ENCODE measurements at regions not wholly inside any gene's neighbourhood (a gene's known extent, or its start where the extent isn't known, plus 50 kb on each side); places are given as distances from the start of the nearest gene placed in this dataset.

GRCh38 chr1:199298825-199299224 is 660.0 kb downstream of the PTPRC start:
- Histone ChIP-seq H3K36me3 (no peaks in the 10 kb centered on the region), H3K27ac (no peak overlapping the region), H3K9me3 (ENCODE audit: severe bottlenecking) (no peaks in the 10 kb centered on the region), H3K4me3 (ENCODE audit: low read depth, low read length) (no peak overlapping the region), H3K27me3 (ENCODE audit: insufficient read depth, low read depth, severe bottlenecking) (no peaks in the 10 kb centered on the region)
- DNase-seq = no peak
- TF ChIP-seq, protein P1, sequence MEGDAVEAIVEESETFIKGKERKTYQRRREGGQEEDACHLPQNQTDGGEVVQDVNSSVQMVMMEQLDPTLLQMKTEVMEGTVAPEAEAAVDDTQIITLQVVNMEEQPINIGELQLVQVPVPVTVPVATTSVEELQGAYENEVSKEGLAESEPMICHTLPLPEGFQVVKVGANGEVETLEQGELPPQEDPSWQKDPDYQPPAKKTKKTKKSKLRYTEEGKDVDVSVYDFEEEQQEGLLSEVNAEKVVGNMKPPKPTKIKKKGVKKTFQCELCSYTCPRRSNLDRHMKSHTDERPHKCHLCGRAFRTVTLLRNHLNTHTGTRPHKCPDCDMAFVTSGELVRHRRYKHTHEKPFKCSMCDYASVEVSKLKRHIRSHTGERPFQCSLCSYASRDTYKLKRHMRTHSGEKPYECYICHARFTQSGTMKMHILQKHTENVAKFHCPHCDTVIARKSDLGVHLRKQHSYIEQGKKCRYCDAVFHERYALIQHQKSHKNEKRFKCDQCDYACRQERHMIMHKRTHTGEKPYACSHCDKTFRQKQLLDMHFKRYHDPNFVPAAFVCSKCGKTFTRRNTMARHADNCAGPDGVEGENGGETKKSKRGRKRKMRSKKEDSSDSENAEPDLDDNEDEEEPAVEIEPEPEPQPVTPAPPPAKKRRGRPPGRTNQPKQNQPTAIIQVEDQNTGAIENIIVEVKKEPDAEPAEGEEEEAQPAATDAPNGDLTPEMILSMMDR (IDR thresholded peaks at IDR 0.05; ENCODE audit: low read depth, low read length) = no peak

DNA sequence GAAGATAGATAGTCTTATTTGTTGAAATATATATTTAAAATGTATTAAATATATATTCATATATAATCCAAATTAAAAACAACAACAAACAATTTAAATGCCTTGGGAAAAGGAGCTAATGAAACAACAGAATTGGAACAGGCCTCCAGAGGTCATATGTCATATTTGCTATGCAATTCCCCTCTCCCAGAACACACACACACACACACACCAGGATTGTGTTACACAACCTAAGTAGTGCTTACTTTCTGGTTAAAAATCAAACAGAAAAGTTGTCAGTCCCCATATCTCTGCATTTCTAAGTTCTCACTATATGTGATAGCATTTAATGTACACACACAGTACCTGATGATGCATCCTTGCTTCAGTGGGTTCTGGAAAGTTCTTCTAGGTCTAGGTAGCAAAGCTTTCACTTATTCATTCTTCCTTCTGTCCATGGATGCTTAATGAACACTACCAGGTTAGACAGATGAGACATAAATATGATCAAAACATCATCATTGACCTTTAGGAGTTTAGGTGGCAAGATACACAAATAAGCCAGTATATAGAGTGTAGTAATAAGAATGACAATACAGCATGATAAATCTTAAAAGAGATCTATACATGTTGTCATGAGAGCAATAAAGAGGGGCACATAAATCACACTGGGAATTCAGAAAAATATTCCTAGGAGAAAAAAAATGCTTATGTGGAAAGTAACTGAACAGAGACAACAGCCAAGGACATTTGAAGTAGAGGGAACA is 662.8 kb downstream of the PTPRC start:
- Histone ChIP-seq H3K27me3 (ENCODE audit: insufficient read depth, low read depth, severe bottlenecking) (no peaks in the 10 kb centered on the region), H3K9me3 (ENCODE audit: severe bottlenecking) (no peaks in the 10 kb centered on the region), H3K4me3 (ENCODE audit: low read depth, low read length) (no peak overlapping the region), H3K27ac (no peak overlapping the region), H3K36me3 (no peaks in the 10 kb centered on the region)
- TF ChIP-seq, protein P1 (IDR thresholded peaks at IDR 0.05; ENCODE audit: low read depth, low read length) = no peak
- DNase-seq = no peak

- H3K27me3 ChIP-seq (ENCODE audit: insufficient read depth, low read depth, severe bottlenecking) = no peaks in the 10 kb centered on the region
- no peaks in the 10 kb centered on the region for H3K36me3 ChIP-seq
- H3K27ac ChIP-seq = no peak overlapping the region
- DNase-seq = no peak
- no peaks in the 10 kb centered on the region for H3K9me3 ChIP-seq (ENCODE audit: severe bottlenecking)
- TF ChIP-seq, protein P1 (IDR thresholded peaks at IDR 0.05; ENCODE audit: low read depth, low read length) = no peak
- no peak overlapping the region for H3K4me3 ChIP-seq (ENCODE audit: low read depth, low read length)
Measured at GRCh38 chr1:199302554-199302953, 663.7 kb downstream of the PTPRC start.

DNA sequence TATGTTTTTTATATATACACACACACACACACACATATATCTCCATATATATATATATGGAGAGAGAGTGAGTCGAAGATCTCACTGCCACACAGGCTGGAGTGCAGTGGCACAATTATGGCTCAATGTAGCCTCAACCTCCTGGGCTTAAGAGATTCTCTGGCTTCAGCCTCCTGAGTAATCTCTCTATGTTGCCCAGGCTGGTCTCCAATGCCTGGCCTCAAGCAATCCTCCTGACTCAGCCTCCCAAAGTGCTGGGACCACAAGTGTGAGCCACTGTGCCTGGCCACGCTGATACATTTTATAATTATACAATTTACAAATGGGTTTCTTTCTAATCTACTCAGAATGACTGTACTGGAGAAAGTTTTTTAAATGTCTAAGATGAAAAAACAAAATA is 664.2 kb downstream of the PTPRC start:
- no peak overlapping the region for H3K4me3 ChIP-seq (ENCODE audit: low read depth, low read length)
- DNase-seq = no peak
- no peaks in the 10 kb centered on the region for H3K36me3 ChIP-seq
- H3K9me3 ChIP-seq (ENCODE audit: severe bottlenecking) = no peaks in the 10 kb centered on the region
- TF ChIP-seq, protein P1 (IDR thresholded peaks at IDR 0.05; ENCODE audit: low read depth, low read length) = no peak
- H3K27ac ChIP-seq = no peak overlapping the region
- no peaks in the 10 kb centered on the region for H3K27me3 ChIP-seq (ENCODE audit: insufficient read depth, low read depth, severe bottlenecking)

- DNase-seq = no peak
- Histone ChIP-seq H3K9me3 (ENCODE audit: severe bottlenecking) (no peaks in the 10 kb centered on the region), H3K27ac (no peak overlapping the region), H3K27me3 (ENCODE audit: insufficient read depth, low read depth, severe bottlenecking) (no peaks in the 10 kb centered on the region), H3K4me3 (ENCODE audit: low read depth, low read length) (no peak overlapping the region), H3K36me3 (no peaks in the 10 kb centered on the region)
- TF ChIP-seq, protein P1 (IDR thresholded peaks at IDR 0.05; ENCODE audit: low read depth, low read length) = no peak
Measured at GRCh38 chr1:199305053-199305452, 666.2 kb downstream of the PTPRC start.
